Activated naive CD8-positive, alpha-beta T cell (primary cell): ENCODE measurements at regions not wholly inside any gene's neighbourhood (a gene's known extent, or its start where the extent isn't known, plus 50 kb on each side); places are given as distances from the start of the nearest gene placed in this dataset.
"Not testable (repeated sequence)": the region's sequence is repeated elsewhere in the genome, so short reads cannot be mapped to it uniquely, and the experiment has no call there.

Source experiments
- H3K27ac Mint-ChIP-seq: one replicate; pipeline ENCODE4 v1.8.0; 2021; ENCODE audit warnings: mixed read lengths
- H3K27me3 Mint-ChIP-seq: one replicate; pipeline ENCODE4 v1.8.0; 2021; ENCODE audit warnings: mixed read lengths
- H3K36me3 Mint-ChIP-seq: one replicate; pipeline ENCODE4 v1.8.0; 2021; ENCODE audit warnings: mixed read lengths
- H3K4me1 Mint-ChIP-seq: one replicate; pipeline ENCODE4 v1.8.0; 2021; ENCODE audit warnings: low read depth, mixed read lengths
- H3K4me3 Mint-ChIP-seq: one replicate; pipeline ENCODE4 v1.8.0; 2021; ENCODE audit warnings: mild to moderate bottlenecking, mixed read lengths
- H3K9me3 Mint-ChIP-seq: one replicate; pipeline ENCODE4 v1.8.0; 2021; ENCODE audit warnings: low read depth, mixed read lengths

GRCh38 chr1:224541072-224541790 lies 74.9 kb upstream of the CNIH3 start:
- H3K4me3 Mint-ChIP-seq, result no peak overlapping the region
- H3K36me3 Mint-ChIP-seq, result no peaks in the 10 kb centered on the region
- peaks cover 21% of the 10 kb centered on the region for H3K4me1 Mint-ChIP-seq
- H3K9me3 Mint-ChIP-seq, result no peaks in the 10 kb centered on the region
- peaks cover 2% of the 10 kb centered on the region for H3K27me3 Mint-ChIP-seq
- no peak overlapping the region for H3K27ac Mint-ChIP-seq

GRCh38 chr1:224541901-224542630 lies 74.1 kb upstream of the CNIH3 start:
- Mint-ChIP-seq H3K27me3 (peaks cover 2% of the 10 kb centered on the region), H3K36me3 (no peaks in the 10 kb centered on the region), H3K27ac (no peak overlapping the region), H3K4me1 (peaks cover 21% of the 10 kb centered on the region), H3K4me3 (no peak overlapping the region), H3K9me3 (no peaks in the 10 kb centered on the region)

GRCh38 chr1:224542783-224543440 lies 73.2 kb upstream of the CNIH3 start:
- no peaks in the 10 kb centered on the region for H3K9me3 Mint-ChIP-seq
- peaks cover 2% of the 10 kb centered on the region for H3K27me3 Mint-ChIP-seq
- H3K36me3 Mint-ChIP-seq, result no peaks in the 10 kb centered on the region
- no peak overlapping the region for H3K27ac Mint-ChIP-seq
- H3K4me3 Mint-ChIP-seq, result no peak overlapping the region
- peaks cover 21% of the 10 kb centered on the region for H3K4me1 Mint-ChIP-seq

GRCh38 chr1:224543453-224543852 lies 72.7 kb upstream of the CNIH3 start:
- H3K4me3 Mint-ChIP-seq, result no peak overlapping the region
- H3K27ac Mint-ChIP-seq, result no peak overlapping the region
- peaks cover 21% of the 10 kb centered on the region for H3K4me1 Mint-ChIP-seq
- no peaks in the 10 kb centered on the region for H3K36me3 Mint-ChIP-seq
- H3K27me3 Mint-ChIP-seq, result peaks cover 2% of the 10 kb centered on the region
- no peaks in the 10 kb centered on the region for H3K9me3 Mint-ChIP-seq

GRCh38 chr1:224544346-224545110 lies 71.6 kb upstream of the CNIH3 start:
- Mint-ChIP-seq H3K9me3 (no peaks in the 10 kb centered on the region), H3K27ac (no peak overlapping the region), H3K27me3 (peaks cover 1% of the 10 kb centered on the region), H3K36me3 (no peaks in the 10 kb centered on the region), H3K4me1 (peaks cover 21% of the 10 kb centered on the region), H3K4me3 (no peak overlapping the region)

- Mint-ChIP-seq H3K4me1 (peaks cover 21% of the 10 kb centered on the region), H3K9me3 (no peaks in the 10 kb centered on the region), H3K27ac (no peak overlapping the region), H3K4me3 (no peak overlapping the region), H3K36me3 (no peaks in the 10 kb centered on the region), H3K27me3 (no peaks in the 10 kb centered on the region)
These were observed 70.5 kb upstream of the CNIH3 start for GRCh38 chr1:224545571-224545970.

- no peaks in the 10 kb centered on the region for H3K27me3 Mint-ChIP-seq
These were observed 67.4 kb upstream of the CNIH3 start for GRCh38 chr1:224548676-224549075.

GRCh38 chr1:224551189-224551588 lies 64.9 kb upstream of the CNIH3 start:
- H3K27ac Mint-ChIP-seq, result not testable (repeated sequence)

More at GRCh38 chr1:224548676-224549075, 67.4 kb upstream of the CNIH3 start:
- no peaks in the 10 kb centered on the region for H3K36me3 Mint-ChIP-seq
- peaks cover 3% of the 10 kb centered on the region for H3K4me1 Mint-ChIP-seq
- H3K9me3 Mint-ChIP-seq, result no peaks in the 10 kb centered on the region
- H3K27ac Mint-ChIP-seq, result no peak overlapping the region
- no peak overlapping the region for H3K4me3 Mint-ChIP-seq

GRCh38 chr1:224554056-224554455 lies 62.1 kb upstream of the CNIH3 start:
- no peaks in the 10 kb centered on the region for H3K4me1 Mint-ChIP-seq
- no peak overlapping the region for H3K4me3 Mint-ChIP-seq
- H3K27ac Mint-ChIP-seq, result no peak overlapping the region
- no peaks in the 10 kb centered on the region for H3K27me3 Mint-ChIP-seq
- H3K9me3 Mint-ChIP-seq, result no peaks in the 10 kb centered on the region
- H3K36me3 Mint-ChIP-seq, result no peaks in the 10 kb centered on the region

More at GRCh38 chr1:224551189-224551588, 64.9 kb upstream of the CNIH3 start:
- H3K27me3 Mint-ChIP-seq, H3K4me3 Mint-ChIP-seq, H3K9me3 Mint-ChIP-seq, H3K36me3 Mint-ChIP-seq, H3K4me1 Mint-ChIP-seq: not testable (repeated sequence)

GRCh38 chr1:224554620-224555259 lies 61.4 kb upstream of the CNIH3 start:
- Mint-ChIP-seq H3K4me3 (no peak overlapping the region), H3K4me1 (no peaks in the 10 kb centered on the region), H3K36me3 (no peaks in the 10 kb centered on the region), H3K27me3 (no peaks in the 10 kb centered on the region), H3K9me3 (no peaks in the 10 kb centered on the region), H3K27ac (no peak overlapping the region)

GRCh38 chr1:224558904-224559303 lies 57.2 kb upstream of the CNIH3 start:
- Mint-ChIP-seq H3K4me3 (no peak overlapping the region), H3K9me3 (no peaks in the 10 kb centered on the region), H3K36me3 (no peaks in the 10 kb centered on the region), H3K27ac (no peak overlapping the region), H3K4me1 (no peaks in the 10 kb centered on the region), H3K27me3 (no peaks in the 10 kb centered on the region)

GRCh38 chr1:224559981-224560728 lies 56.0 kb upstream of the CNIH3 start:
- no peaks in the 10 kb centered on the region for H3K36me3 Mint-ChIP-seq
- H3K4me3 Mint-ChIP-seq, result no peak overlapping the region
- H3K27me3 Mint-ChIP-seq, result no peaks in the 10 kb centered on the region
- no peaks in the 10 kb centered on the region for H3K4me1 Mint-ChIP-seq
- no peak overlapping the region for H3K27ac Mint-ChIP-seq
- H3K9me3 Mint-ChIP-seq, result no peaks in the 10 kb centered on the region

- H3K27me3 Mint-ChIP-seq, H3K4me3 Mint-ChIP-seq, H3K27ac Mint-ChIP-seq, H3K9me3 Mint-ChIP-seq, H3K36me3 Mint-ChIP-seq, H3K4me1 Mint-ChIP-seq: not testable (repeated sequence)
These were observed 53.2 kb upstream of the CNIH3 start for GRCh38 chr1:224562881-224563280.

- H3K4me1 Mint-ChIP-seq, result no peaks in the 10 kb centered on the region
- H3K9me3 Mint-ChIP-seq, result no peaks in the 10 kb centered on the region
- no peak overlapping the region for H3K27ac Mint-ChIP-seq
- H3K27me3 Mint-ChIP-seq, result no peaks in the 10 kb centered on the region
- H3K4me3 Mint-ChIP-seq, result no peak overlapping the region
- peaks cover 2% of the 10 kb centered on the region for H3K36me3 Mint-ChIP-seq
These were observed 52.5 kb upstream of the CNIH3 start for GRCh38 chr1:224563666-224564065.
